Neuronal stem cell (in vitro differentiated cells): ENCODE measurements at regions not wholly inside any gene's neighbourhood (a gene's known extent, or its start where the extent isn't known, plus 50 kb on each side); places are given as distances from the start of the nearest gene placed in this dataset.
A peak's percentile ranks its signal among the peaks of the same experiment; 100 is the strongest.

Source experiments
- DNase-seq: peaks from one replicate; pipeline ENCODE4 v3.0.0-alpha.2; 2013; ENCODE audit warnings: low spot score
- H2AFZ ChIP-seq: one replicate; pipeline ENCODE4 v1.6.1; 2013; ENCODE audit warnings: mild to moderate bottlenecking, low read length, inconsistent platforms
- H2AK5ac ChIP-seq: 2 replicates; pipeline ENCODE4 v1.6.1; 2013; ENCODE audit warnings: low read depth, mild to moderate bottlenecking, inconsistent platforms, low read length, moderate library complexity, mixed read lengths
- H2BK120ac ChIP-seq: 2 replicates; pipeline ENCODE4 v1.6.1; 2013; ENCODE audit warnings: low read depth, mild to moderate bottlenecking, inconsistent platforms, low read length, moderate library complexity, mixed read lengths
- H2BK12ac ChIP-seq: one replicate; pipeline ENCODE4 v1.6.1; 2013; ENCODE audit warnings: low read length, inconsistent platforms
- H2BK15ac ChIP-seq: 2 replicates; pipeline ENCODE4 v1.6.1; 2013; ENCODE audit warnings: mild to moderate bottlenecking, low read length, inconsistent platforms, mixed read lengths
- H2BK5ac ChIP-seq: one replicate; pipeline ENCODE4 v1.6.1; 2013; ENCODE audit warnings: inconsistent platforms, mild to moderate bottlenecking, low read length, moderate library complexity
- H3K14ac ChIP-seq: one replicate; pipeline ENCODE4 v1.6.1; 2013; ENCODE audit warnings: low read length, inconsistent platforms
- H3K18ac ChIP-seq: 2 replicates; pipeline ENCODE4 v1.6.1; 2013; ENCODE audit warnings: low read length, inconsistent platforms
- H3K23ac ChIP-seq: 2 replicates; pipeline ENCODE4 v1.6.1; 2013; ENCODE audit warnings: low read depth, mild to moderate bottlenecking, mixed read lengths, low read length, inconsistent platforms; ENCODE audit not compliant: poor library complexity
- H3K27ac ChIP-seq: replicated peaks from 3 replicates; pipeline ENCODE4 v1.5.1; 2013; ENCODE audit warnings: low read length, inconsistent platforms
- H3K27me3 ChIP-seq, 3 experiments: 2 replicates each; pipeline ENCODE4 v1.6.1; 2013; ENCODE audit warnings: low read length in 3 of 3, mild to moderate bottlenecking in 2 of 3, inconsistent platforms in 1 of 3, low read depth in 1 of 3, mixed read lengths in 1 of 3, moderate library complexity in 1 of 3; ENCODE audit not compliant: control insufficient read depth in 3 of 3, insufficient read depth in 3 of 3
- H3K36me3 ChIP-seq, 2 donors: replicated peaks in 1 of 2; 2 replicates each; pipeline ENCODE4 v1.6.1; 2013; ENCODE audit warnings: low read length in 2 of 2; ENCODE audit not compliant: control insufficient read depth in 2 of 2, insufficient read depth in 2 of 2
- H3K4ac ChIP-seq: 2 replicates; pipeline ENCODE4 v1.6.1; 2013; ENCODE audit warnings: inconsistent platforms, mild to moderate bottlenecking, low read length, moderate library complexity
- H3K4me1 ChIP-seq, 2 donors: 1 replicate in 1 of 2; 2 replicates in 1 of 2; pipeline ENCODE4 v1.6.1; 2013; ENCODE audit warnings: low read length in 2 of 2, low read depth in 1 of 2; ENCODE audit not compliant: control insufficient read depth in 2 of 2, insufficient read depth in 1 of 2
- H3K4me2 ChIP-seq: one replicate; pipeline ENCODE4 v1.6.1; 2013; ENCODE audit warnings: mild to moderate bottlenecking, low read length, inconsistent platforms; ENCODE audit not compliant: insufficient read depth, poor library complexity, severe bottlenecking
- H3K4me3 ChIP-seq, 2 donors: 2 replicates each; pipeline ENCODE4 v1.5.1; 2013; ENCODE audit warnings: low read length in 2 of 2, mild to moderate bottlenecking in 2 of 2, inconsistent platforms in 1 of 2, moderate library complexity in 1 of 2
- H3K79me1 ChIP-seq: one replicate; pipeline ENCODE4 v1.6.1; 2013; ENCODE audit warnings: low read depth, mild to moderate bottlenecking, inconsistent platforms, low read length, moderate library complexity
- H3K9ac ChIP-seq: one replicate; pipeline ENCODE4 v1.6.1; 2013; ENCODE audit warnings: mild to moderate bottlenecking, low read depth, low read length, inconsistent platforms; ENCODE audit not compliant: poor library complexity
- H3K9me3 ChIP-seq, 2 donors: replicated peaks in 1 of 2; 2 replicates each; pipeline versions ENCODE3 to v1.6.1; 2013; ENCODE audit warnings: low read length in 2 of 2, mild to moderate bottlenecking in 2 of 2, inconsistent platforms in 1 of 2, low read depth in 1 of 2, mixed read lengths in 1 of 2, moderate library complexity in 1 of 2; ENCODE audit not compliant: control insufficient read depth in 2 of 2, insufficient read depth in 1 of 2
- H4K8ac ChIP-seq: one replicate; pipeline ENCODE4 v1.6.1; 2013; ENCODE audit warnings: low read depth, mild to moderate bottlenecking, inconsistent platforms, low read length, moderate library complexity
- H4K91ac ChIP-seq: one replicate; pipeline ENCODE4 v1.6.1; 2013; ENCODE audit warnings: low read length, low read depth, mild to moderate bottlenecking, inconsistent platforms; ENCODE audit not compliant: poor library complexity
- WGBS, 2 donors: extraction: QIAGEN DNeasy Blood & Tissue Kit; methylation state at CpG; one replicate each; pipeline ENCODE4 v1.1.7; 2013; ENCODE audit warnings: missing lambda C conversion rate in 2 of 2, mixed read lengths in 1 of 2; ENCODE audit not compliant: insufficient read length in 2 of 2, insufficient replicate concordance in 1 of 2; ENCODE audit errors: extremely low coverage in 2 of 2; 5-methylcytosine and 5-hydroxymethylcytosine counted together

GRCh38 chr10:52436664-52437063 is 122.6 kb downstream of the DKK1 start:
- H3K9ac ChIP-seq: no peak overlapping the region
- H2BK15ac ChIP-seq: no peak overlapping the region
- H3K4me3 ChIP-seq: no peak overlapping the region
- H3K4me1 ChIP-seq: no peaks in the 10 kb centered on the region
- H4K91ac ChIP-seq: no peak overlapping the region
- DNase-seq: no peak
- H3K4ac ChIP-seq: no peak overlapping the region
- no peaks in the 10 kb centered on the region for H3K79me1 ChIP-seq
- H3K18ac ChIP-seq: no peak overlapping the region
- no peak overlapping the region for H3K14ac ChIP-seq
- no peak overlapping the region for H3K4me2 ChIP-seq
- no peaks in the 10 kb centered on the region for H3K36me3 ChIP-seq
- no peak overlapping the region for H4K8ac ChIP-seq
- H2BK5ac ChIP-seq: no peak overlapping the region
- no CpG with 5 or more reads among the region's 5 CpGs for WGBS, 2 donors
- no peak overlapping the region for H3K27ac ChIP-seq
- H2AFZ ChIP-seq: no peak overlapping the region
- no peak overlapping the region for H2BK12ac ChIP-seq
- H3K9me3 ChIP-seq: no peaks in the 10 kb centered on the region
- no peaks in the 10 kb centered on the region for H3K27me3 ChIP-seq
- H2BK120ac ChIP-seq: no peak overlapping the region
- no peak overlapping the region for H2AK5ac ChIP-seq
- H3K23ac ChIP-seq: no peak overlapping the region

- no peak overlapping the region for H3K4me3 ChIP-seq
- H3K27ac ChIP-seq: no peak overlapping the region
- H2BK12ac ChIP-seq: no peak overlapping the region
- H2BK15ac ChIP-seq: no peak overlapping the region
- H3K18ac ChIP-seq: no peak overlapping the region
- no peak overlapping the region for H2AK5ac ChIP-seq
- WGBS, 2 donors: no CpG with 5 or more reads among the region's 1 CpG
- no peak overlapping the region for H4K8ac ChIP-seq
- no peak overlapping the region for H3K4me2 ChIP-seq
- no peak for DNase-seq
- no peaks in the 10 kb centered on the region for H3K79me1 ChIP-seq
- no peaks in the 10 kb centered on the region for H3K9me3 ChIP-seq
- no peaks in the 10 kb centered on the region for H3K27me3 ChIP-seq
- H2BK5ac ChIP-seq: no peak overlapping the region
- no peak overlapping the region for H3K23ac ChIP-seq
- H3K14ac ChIP-seq: no peak overlapping the region
- no peak overlapping the region for H3K9ac ChIP-seq
- H2AFZ ChIP-seq: no peak overlapping the region
- H2BK120ac ChIP-seq: no peak overlapping the region
- no peak overlapping the region for H3K4ac ChIP-seq
- H3K4me1 ChIP-seq: no peaks in the 10 kb centered on the region
- H4K91ac ChIP-seq: no peak overlapping the region
- H3K36me3 ChIP-seq: no peaks in the 10 kb centered on the region
Observed at GRCh38 chr10:52437205-52437646, 123.1 kb downstream of the DKK1 start.

- no peak overlapping the region for H3K4ac ChIP-seq
- H4K91ac ChIP-seq: no peak overlapping the region
- H2BK12ac ChIP-seq: no peak overlapping the region
- H2BK15ac ChIP-seq: no peak overlapping the region
- no peak overlapping the region for H3K14ac ChIP-seq
- no peak overlapping the region for H3K18ac ChIP-seq
- H2BK5ac ChIP-seq: no peak overlapping the region
- H2AK5ac ChIP-seq: no peak overlapping the region
- DNase-seq: no peak
- H2BK120ac ChIP-seq: no peak overlapping the region
- no peak overlapping the region for H3K4me3 ChIP-seq
- WGBS, 2 donors: no CpG with 5 or more reads among the region's 6 CpGs
- no peaks in the 10 kb centered on the region for H3K79me1 ChIP-seq
- H3K36me3 ChIP-seq: no peaks in the 10 kb centered on the region
- H3K4me2 ChIP-seq: no peak overlapping the region
- no peaks in the 10 kb centered on the region for H3K9me3 ChIP-seq
- no peak overlapping the region for H3K23ac ChIP-seq
- H2AFZ ChIP-seq: no peak overlapping the region
- no peak overlapping the region for H4K8ac ChIP-seq
- H3K27me3 ChIP-seq: no peaks in the 10 kb centered on the region
- no peaks in the 10 kb centered on the region for H3K4me1 ChIP-seq
- H3K9ac ChIP-seq: no peak overlapping the region
- H3K27ac ChIP-seq: no peak overlapping the region
Observed at GRCh38 chr10:52438119-52438518, 124.0 kb downstream of the DKK1 start.

- peak overlapping the region; percentile 25 for H2AFZ ChIP-seq
- DNase-seq: no peak
- H3K4me1 ChIP-seq: no peaks in the 10 kb centered on the region
- no peak overlapping the region for H3K23ac ChIP-seq
- no peak overlapping the region for H2BK12ac ChIP-seq
- no peak overlapping the region for H3K4me3 ChIP-seq
- no peak overlapping the region for H4K8ac ChIP-seq
- H3K14ac ChIP-seq: no peak overlapping the region
- H3K4me2 ChIP-seq: no peak overlapping the region
- no peak overlapping the region for H3K4ac ChIP-seq
- no CpG with 5 or more reads among the region's 7 CpGs for WGBS, 2 donors
- H2BK15ac ChIP-seq: no peak overlapping the region
- no peak overlapping the region for H3K9ac ChIP-seq
- no peaks in the 10 kb centered on the region for H3K9me3 ChIP-seq
- no peaks in the 10 kb centered on the region for H3K79me1 ChIP-seq
- no peak overlapping the region for H2AK5ac ChIP-seq
- no peak overlapping the region for H3K18ac ChIP-seq
- no peaks in the 10 kb centered on the region for H3K36me3 ChIP-seq
- H3K27ac ChIP-seq: no peak overlapping the region
- H2BK120ac ChIP-seq: no peak overlapping the region
- H2BK5ac ChIP-seq: no peak overlapping the region
- H3K27me3 ChIP-seq: no peaks in the 10 kb centered on the region
- H4K91ac ChIP-seq: no peak overlapping the region
Observed at GRCh38 chr10:52440612-52441285, 126.7 kb downstream of the DKK1 start.
